Progenitor cell of endocrine pancreas (in vitro differentiated cells): ENCODE measurements at regions not wholly inside any gene's neighbourhood (a gene's known extent, or its start where the extent isn't known, plus 50 kb on each side); places are given as distances from the start of the nearest gene placed in this dataset.

Source experiments
- DNase-seq: peaks from one replicate; pipeline ENCODE4 v3.0.0; 2021; ENCODE audit warnings: low spot score; ENCODE audit not compliant: unreplicated experiment
- H3K27ac Mint-ChIP-seq: 2 replicates; pipeline ENCODE4 v1.8.0; 2021; ENCODE audit warnings: mild to moderate bottlenecking, moderate library complexity, mixed read lengths
- H3K27me3 Mint-ChIP-seq: 2 replicates; pipeline ENCODE4 v1.8.0; 2021; ENCODE audit warnings: mixed read lengths
- H3K36me3 Mint-ChIP-seq: 2 replicates; pipeline ENCODE4 v1.8.0; 2022; ENCODE audit warnings: mixed read lengths; ENCODE audit not compliant: insufficient read depth
- H3K4me1 Mint-ChIP-seq: 2 replicates; pipeline ENCODE4 v1.8.0; 2021; ENCODE audit warnings: low read depth, mixed read lengths
- H3K4me3 Mint-ChIP-seq: 2 replicates; pipeline ENCODE4 v1.8.0; 2021; ENCODE audit warnings: low read depth, mild to moderate bottlenecking, moderate library complexity, mixed read lengths
- H3K9me3 Mint-ChIP-seq: 2 replicates; pipeline ENCODE4 v1.8.0; 2021; ENCODE audit warnings: low read depth, mixed read lengths
- CTCF ChIP-seq: fragments of 200-600 bp; sonication (generic); IDR thresholded peaks from one replicate; pipeline ENCODE4 v1.5.0; 2021; ENCODE audit warnings: antibody characterized with exemption, mild to moderate bottlenecking; ENCODE audit not compliant: unreplicated experiment

- Mint-ChIP-seq H3K27me3 (no peaks in the 10 kb centered on the region), H3K4me1 (peaks cover 44% of the 10 kb centered on the region), H3K9me3 (no peaks in the 10 kb centered on the region), H3K27ac (peak overlapping the region; percentile 95), H3K36me3 (no peaks in the 10 kb centered on the region), H3K4me3 (peak overlapping the region; percentile 6)
- DNase-seq, result no peak
- no peak for TF ChIP-seq CTCF
Measured at GRCh38 chr4:123555233-123555806, 158.7 kb downstream of the SPRY1 start.

- DNase-seq, result no peak
- TF ChIP-seq CTCF, result no peak
- peaks cover 44% of the 10 kb centered on the region for H3K4me1 Mint-ChIP-seq
- H3K9me3 Mint-ChIP-seq, result no peaks in the 10 kb centered on the region
- peak overlapping the region; percentile 6 for H3K4me3 Mint-ChIP-seq
- no peaks in the 10 kb centered on the region for H3K27me3 Mint-ChIP-seq
- no peaks in the 10 kb centered on the region for H3K36me3 Mint-ChIP-seq
- peak overlapping the region; percentile 95 for H3K27ac Mint-ChIP-seq
Measured at GRCh38 chr4:123555807-123556273, 159.2 kb downstream of the SPRY1 start.

- H3K27me3 Mint-ChIP-seq, result no peaks in the 10 kb centered on the region
- no peaks in the 10 kb centered on the region for H3K36me3 Mint-ChIP-seq
- H3K4me3 Mint-ChIP-seq, result no peak overlapping the region
- no peaks in the 10 kb centered on the region for H3K9me3 Mint-ChIP-seq
- H3K27ac Mint-ChIP-seq, result peak overlapping the region; percentile 9
- DNase-seq, result no peak
- peaks cover 44% of the 10 kb centered on the region for H3K4me1 Mint-ChIP-seq
- no peak for TF ChIP-seq CTCF
Measured at GRCh38 chr4:123556526-123556925, 159.9 kb downstream of the SPRY1 start.

GRCh38 chr4:123557857-123558536 lies 161.4 kb downstream of the SPRY1 start:
- no peak overlapping the region for H3K27ac Mint-ChIP-seq
- no peaks in the 10 kb centered on the region for H3K27me3 Mint-ChIP-seq
- no peak overlapping the region for H3K4me3 Mint-ChIP-seq
- DNase-seq, result no peak
- H3K36me3 Mint-ChIP-seq, result no peaks in the 10 kb centered on the region
- peaks cover under 1% of the 10 kb centered on the region for H3K9me3 Mint-ChIP-seq
- H3K4me1 Mint-ChIP-seq, result peaks cover 44% of the 10 kb centered on the region
- no peak for TF ChIP-seq CTCF

GRCh38 chr4:123558865-123559264 lies 162.3 kb downstream of the SPRY1 start:
- H3K4me1 Mint-ChIP-seq, result peaks cover 40% of the 10 kb centered on the region
- no peak for TF ChIP-seq CTCF
- peaks cover 3% of the 10 kb centered on the region for H3K9me3 Mint-ChIP-seq
- H3K27ac Mint-ChIP-seq, result no peak overlapping the region
- DNase-seq, result no peak
- H3K27me3 Mint-ChIP-seq, result no peaks in the 10 kb centered on the region
- H3K4me3 Mint-ChIP-seq, result no peak overlapping the region
- no peaks in the 10 kb centered on the region for H3K36me3 Mint-ChIP-seq
